Cardiac fibroblast (primary cell): ENCODE measurements at regions not wholly inside any gene's neighbourhood (a gene's known extent, or its start where the extent isn't known, plus 50 kb on each side); places are given as distances from the start of the nearest gene placed in this dataset.

Experiments
- DNase-seq, 2 donors: peaks; one replicate each; pipeline versions ENCODE4 v3.0.0 to v3.0.0-alpha.2; 2010; ENCODE audit warnings: low read depth in 2 of 2
- H3K4me3 ChIP-seq, 2 donors: replicated peaks in 1 of 2; 1 replicate in 1 of 2; 2 replicates in 1 of 2; pipeline ENCODE4 v1.5.1; 2011; ENCODE audit warnings: low read depth in 2 of 2, low read length in 2 of 2, mild to moderate bottlenecking in 2 of 2, moderate library complexity in 1 of 2
- TF ChIP-seq, protein P1 (sequence below): IDR thresholded peaks from one replicate; pipeline ENCODE4 v1.5.1; 2011; ENCODE audit warnings: low read depth, mild to moderate bottlenecking, low read length, inconsistent platforms

DNA sequence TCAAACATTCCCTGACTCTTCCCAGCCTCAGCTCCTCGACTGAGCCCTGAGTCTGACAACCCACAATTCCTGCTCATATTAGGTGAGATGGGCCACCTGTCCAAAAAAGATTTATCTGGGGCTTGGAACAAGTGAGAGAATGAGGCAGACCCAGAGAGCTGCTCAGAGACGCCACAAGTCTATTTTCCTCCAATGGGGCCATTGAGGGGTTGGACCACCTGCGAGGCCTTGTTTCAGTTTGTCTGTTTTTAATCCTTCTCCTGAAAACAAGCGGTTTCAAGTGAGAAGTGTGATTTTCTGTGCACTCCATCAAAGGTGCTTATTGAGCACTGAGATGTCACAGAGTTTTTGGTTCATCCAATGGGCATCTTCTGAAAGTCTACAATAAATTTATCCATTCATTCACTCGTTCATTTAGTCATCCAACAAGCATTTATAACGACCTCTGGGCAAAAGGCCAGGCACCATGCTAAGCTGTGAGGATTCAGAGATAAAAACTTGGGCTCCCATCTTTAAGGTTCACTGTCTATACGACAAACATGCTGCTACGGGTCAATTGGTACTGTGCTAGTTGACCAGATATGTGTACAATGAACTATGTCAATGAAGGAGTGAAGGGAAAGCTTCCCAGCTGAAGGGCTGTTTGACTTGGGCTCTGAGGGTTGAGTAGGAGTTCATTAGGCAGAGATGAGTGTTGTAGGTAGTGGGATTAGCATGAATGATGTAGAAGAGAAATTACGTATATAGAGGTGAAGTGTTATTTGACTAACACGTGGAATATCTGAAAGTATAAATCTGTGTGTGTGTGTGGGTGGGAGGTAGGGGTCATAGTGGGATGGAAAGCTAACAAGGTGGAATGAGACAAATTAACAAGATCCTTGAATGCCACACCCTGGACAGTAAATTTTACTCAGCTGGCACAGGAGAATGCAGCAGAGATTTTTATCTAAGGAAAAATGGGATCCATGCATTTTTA lies 168.9 kb downstream of the MIAT start:
- TF ChIP-seq, protein P1, sequence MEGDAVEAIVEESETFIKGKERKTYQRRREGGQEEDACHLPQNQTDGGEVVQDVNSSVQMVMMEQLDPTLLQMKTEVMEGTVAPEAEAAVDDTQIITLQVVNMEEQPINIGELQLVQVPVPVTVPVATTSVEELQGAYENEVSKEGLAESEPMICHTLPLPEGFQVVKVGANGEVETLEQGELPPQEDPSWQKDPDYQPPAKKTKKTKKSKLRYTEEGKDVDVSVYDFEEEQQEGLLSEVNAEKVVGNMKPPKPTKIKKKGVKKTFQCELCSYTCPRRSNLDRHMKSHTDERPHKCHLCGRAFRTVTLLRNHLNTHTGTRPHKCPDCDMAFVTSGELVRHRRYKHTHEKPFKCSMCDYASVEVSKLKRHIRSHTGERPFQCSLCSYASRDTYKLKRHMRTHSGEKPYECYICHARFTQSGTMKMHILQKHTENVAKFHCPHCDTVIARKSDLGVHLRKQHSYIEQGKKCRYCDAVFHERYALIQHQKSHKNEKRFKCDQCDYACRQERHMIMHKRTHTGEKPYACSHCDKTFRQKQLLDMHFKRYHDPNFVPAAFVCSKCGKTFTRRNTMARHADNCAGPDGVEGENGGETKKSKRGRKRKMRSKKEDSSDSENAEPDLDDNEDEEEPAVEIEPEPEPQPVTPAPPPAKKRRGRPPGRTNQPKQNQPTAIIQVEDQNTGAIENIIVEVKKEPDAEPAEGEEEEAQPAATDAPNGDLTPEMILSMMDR, result no peak
- no peak for DNase-seq
- no peak overlapping the region for H3K4me3 ChIP-seq

DNA sequence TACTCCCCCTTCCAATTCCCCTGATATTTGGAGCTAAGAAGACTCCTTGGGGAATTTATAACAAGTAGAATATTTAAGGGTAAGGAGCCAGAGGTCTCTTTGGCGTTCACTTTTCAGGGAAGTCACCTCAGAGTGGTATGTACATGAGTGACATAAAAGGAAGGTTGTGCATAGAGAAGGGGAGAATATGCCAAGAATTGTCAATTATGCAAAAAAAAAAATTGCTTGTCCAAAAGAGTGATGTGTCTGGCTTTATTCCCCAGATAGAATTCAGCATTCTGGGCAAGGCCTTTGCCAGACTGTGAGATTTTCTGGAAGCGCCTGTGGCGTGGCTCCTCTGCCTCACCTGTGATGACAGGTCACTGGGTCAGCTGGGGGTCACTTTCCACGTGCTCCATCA lies 170.2 kb downstream of the MIAT start:
- H3K4me3 ChIP-seq, result no peak overlapping the region
- TF ChIP-seq, protein P1, result no peak
- no peak for DNase-seq

DNA sequence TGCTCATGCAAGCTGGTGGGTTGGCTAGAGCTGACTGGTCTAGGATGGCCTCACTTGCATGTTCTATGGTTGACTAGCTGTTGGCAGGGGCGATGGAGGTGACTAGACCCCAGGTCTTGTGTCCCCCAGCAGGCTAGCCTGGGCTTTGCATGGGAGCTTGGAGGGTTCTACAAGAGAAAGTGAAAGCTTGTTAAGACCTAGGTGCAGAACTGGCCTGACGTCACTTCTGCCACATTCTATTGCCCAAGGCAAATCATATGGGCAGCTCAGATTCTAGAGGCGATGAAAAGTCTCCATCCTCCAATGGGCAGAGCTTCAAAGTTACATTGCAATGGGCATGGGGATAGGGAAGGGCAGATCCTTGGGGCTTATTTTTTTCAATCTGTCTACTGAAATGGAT lies 170.9 kb downstream of the MIAT start:
- TF ChIP-seq, protein P1, result no peak
- DNase-seq, result no peak
- no peak overlapping the region for H3K4me3 ChIP-seq

DNA sequence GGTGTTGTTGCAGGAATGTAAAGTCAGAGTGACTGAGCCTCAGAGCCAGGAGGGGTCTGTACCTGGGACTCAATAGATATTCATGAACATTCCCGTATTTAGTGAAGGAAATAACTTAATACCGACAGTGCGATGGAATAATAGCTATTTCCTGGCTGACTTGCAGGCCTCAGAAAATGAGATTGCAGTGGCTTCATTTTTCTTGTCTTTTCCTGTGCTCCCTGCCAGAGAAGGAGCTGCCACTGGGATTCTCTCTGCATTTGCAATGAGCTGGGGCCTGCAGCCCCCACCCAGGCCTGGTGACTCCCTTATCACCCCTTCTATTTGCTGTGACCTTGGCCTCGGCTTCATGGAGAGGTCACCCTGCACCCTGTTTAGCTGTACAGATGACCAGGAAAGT lies 173.4 kb downstream of the MIAT start:
- TF ChIP-seq, protein P1, result no peak
- peak in 1 of 2 donors; percentile 10 for DNase-seq
- H3K4me3 ChIP-seq, result no peak overlapping the region

DNA sequence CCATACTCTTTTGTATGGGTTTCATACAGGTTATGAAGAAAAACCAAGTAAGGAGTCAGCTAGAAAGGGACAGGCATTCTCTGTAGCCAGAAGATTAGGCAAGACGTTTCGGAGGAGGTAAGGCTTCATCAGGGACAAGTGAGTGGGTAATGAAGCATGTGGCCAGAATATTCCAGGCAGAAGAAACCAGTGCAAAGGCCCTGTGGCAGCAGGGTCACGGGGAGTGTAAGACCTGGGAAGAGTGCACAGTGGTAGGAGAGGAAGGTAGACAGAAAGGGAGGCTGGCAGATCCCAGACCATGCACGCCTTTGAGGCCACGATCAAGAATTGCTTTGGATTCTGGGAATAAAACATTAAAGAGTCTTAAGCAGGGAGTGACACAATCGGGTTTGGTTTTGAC lies 177.6 kb downstream of the MIAT start:
- no peak overlapping the region for H3K4me3 ChIP-seq
- TF ChIP-seq, protein P1, result no peak
- DNase-seq, result no peak

DNA sequence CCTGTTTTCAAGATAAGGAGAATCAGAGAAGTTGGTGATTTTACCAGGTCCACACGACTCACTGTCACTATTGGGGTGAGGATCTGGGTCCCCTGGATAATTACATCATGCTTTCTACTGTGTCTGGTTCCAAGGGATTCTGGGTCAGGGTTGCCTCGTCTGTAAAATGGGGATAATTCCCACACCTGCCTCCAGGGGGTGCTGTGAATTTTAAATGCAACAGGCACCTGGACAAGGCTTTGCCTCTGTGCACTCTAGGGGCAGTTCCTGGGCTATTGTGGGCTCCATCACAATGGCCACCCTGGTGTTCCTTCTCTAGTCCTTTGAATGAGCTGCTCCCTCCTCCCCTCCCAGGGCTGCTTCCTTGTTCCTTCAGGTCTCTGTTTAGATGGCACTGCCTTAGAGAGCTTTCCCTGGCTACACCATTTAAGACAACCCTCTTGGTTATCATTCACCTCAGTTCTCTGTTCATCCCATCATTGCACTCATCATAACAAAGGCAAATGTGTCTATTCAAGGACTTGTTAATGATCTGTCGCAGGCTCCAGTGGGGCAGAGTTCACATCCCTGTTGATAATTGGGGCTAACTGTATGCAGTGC lies 178.6 kb downstream of the MIAT start:
- DNase-seq, result peak; percentile 55 to 69
- TF ChIP-seq, protein P1, result peak; percentile 72
- H3K4me3 ChIP-seq, result no peak overlapping the region
